BJ (cell line): ENCODE measurements at regions not wholly inside any gene's neighbourhood (a gene's known extent, or its start where the extent isn't known, plus 50 kb on each side); places are given as distances from the start of the nearest gene placed in this dataset.

Experiments used
- CTCF ChIA-PET: fragments of 350-600 bp; formaldehyde crosslinking; extraction: SDS; loops from one replicate; lab custom pipeline; 2021; ENCODE audit warnings: antibody characterized with exemption, inconsistent platforms; lab: Yijun Ruan, JAX
- POLR2A ChIA-PET: fragments of 300-600 bp; sonication (Branson Sonifier 250); formaldehyde crosslinking; extraction: SDS; loops from one replicate; lab custom pipeline; 2021; ENCODE audit warnings: antibody characterized with exemption; lab: Charles Lee
- DNase-seq: peaks from one replicate; pipeline ENCODE4 v3.0.0-alpha.2; 2011; ENCODE audit warnings: low read depth
- H3K27me3 ChIP-seq: 2 replicates; pipeline ENCODE4 v1.6.0; 2011; ENCODE audit warnings: low read length; ENCODE audit not compliant: control insufficient read depth, insufficient read depth
- H3K36me3 ChIP-seq: 2 replicates; pipeline ENCODE4 v1.5.1; 2011; ENCODE audit warnings: low read length; ENCODE audit not compliant: control insufficient read depth, insufficient read depth
- H3K4me3 ChIP-seq: 2 replicates; pipeline ENCODE4 v1.5.1; 2011; ENCODE audit warnings: low read depth, mild to moderate bottlenecking, control low read depth, low read length
- CTCF ChIP-seq: IDR thresholded peaks from 2 replicates; pipeline ENCODE4 v1.5.1; 2011; ENCODE audit warnings: low read depth, mild to moderate bottlenecking, control low read depth, inconsistent platforms, low read length, moderate library complexity; ENCODE audit not compliant: insufficient read depth

GRCh38 chr4:13982010-13982409, 354.5 kb upstream of the BOD1L1 start:
- ChIA-PET POLR2A (no interaction called here), CTCF (no interaction called here)
- no peak for TF ChIP-seq CTCF
- no peaks in the 10 kb centered on the region for H3K27me3 ChIP-seq
- no peak for DNase-seq
- H3K4me3 ChIP-seq, result no peak overlapping the region
- no peaks in the 10 kb centered on the region for H3K36me3 ChIP-seq

- Histone ChIP-seq H3K27me3 (no peaks in the 10 kb centered on the region), H3K4me3 (no peak overlapping the region), H3K36me3 (no peaks in the 10 kb centered on the region)
- TF ChIP-seq CTCF, result no peak
- ChIA-PET CTCF (no interaction called here), POLR2A (no interaction called here)
- no peak for DNase-seq
These were observed 355.8 kb upstream of the BOD1L1 start for GRCh38 chr4:13983189-13983790.

- no peaks in the 10 kb centered on the region for H3K36me3 ChIP-seq
- no peak overlapping the region for H3K4me3 ChIP-seq
- no peaks in the 10 kb centered on the region for H3K27me3 ChIP-seq
- TF ChIP-seq CTCF, result no peak
- ChIA-PET CTCF (interaction anchor here (0.6 kb wide), 1 partner anchor 10 kb away, joined by 3 read pairs; no protein-coding TSS in a partner anchor), POLR2A (no interaction called here)
- DNase-seq, result no peak
These were observed 357.7 kb upstream of the BOD1L1 start for GRCh38 chr4:13984991-13985800.

GRCh38 chr4:13985837-13986236, 358.3 kb upstream of the BOD1L1 start:
- H3K36me3 ChIP-seq, result no peaks in the 10 kb centered on the region

More at GRCh38 chr4:13985837-13986236, 358.3 kb upstream of the BOD1L1 start:
- POLR2A ChIA-PET, result no interaction called here
- H3K27me3 ChIP-seq, result no peaks in the 10 kb centered on the region
- DNase-seq, result no peak
- CTCF ChIA-PET, result no interaction called here
- TF ChIP-seq CTCF, result no peak
- H3K4me3 ChIP-seq, result no peak overlapping the region
